ENCODE measurements at regions not wholly inside any gene's neighbourhood (a gene's known extent, or its start where the extent isn't known, plus 50 kb on each side); places are given as distances from the start of the nearest gene placed in this dataset.

DNA sequence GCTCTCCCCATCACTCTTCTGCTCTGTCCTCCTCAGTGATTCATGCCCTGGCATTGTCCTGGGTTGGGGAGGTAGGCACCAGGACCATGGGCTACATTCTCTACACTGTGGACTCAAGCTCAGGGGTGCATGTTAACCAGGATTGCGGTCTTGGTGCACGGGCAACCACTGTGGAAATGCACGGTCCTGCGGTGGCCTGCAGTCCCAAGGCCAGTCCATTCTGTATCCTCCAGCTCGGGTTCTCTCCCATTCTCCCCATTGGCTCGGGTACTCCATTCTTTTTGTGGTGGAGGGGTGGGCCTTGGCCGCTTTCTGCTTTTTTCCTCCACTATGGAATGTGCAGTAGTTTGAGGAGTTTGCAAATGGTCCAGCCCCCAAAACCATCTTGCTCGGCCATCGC lies 215.0 kb upstream of the MYT1L start:
- Histone ChIP-seq H3K4me3 (no peak overlapping the region), H3K36me3 (ENCODE audit: low read depth) (no peaks in the 10 kb centered on the region), H3K4me1 (ENCODE audit: low read depth) (no peaks in the 10 kb centered on the region), H3K9me3 (peaks cover 19% of the 10 kb centered on the region)
- ATAC-seq (no peak), DNase-seq (no peak)
- TF ChIP-seq, protein P1, sequence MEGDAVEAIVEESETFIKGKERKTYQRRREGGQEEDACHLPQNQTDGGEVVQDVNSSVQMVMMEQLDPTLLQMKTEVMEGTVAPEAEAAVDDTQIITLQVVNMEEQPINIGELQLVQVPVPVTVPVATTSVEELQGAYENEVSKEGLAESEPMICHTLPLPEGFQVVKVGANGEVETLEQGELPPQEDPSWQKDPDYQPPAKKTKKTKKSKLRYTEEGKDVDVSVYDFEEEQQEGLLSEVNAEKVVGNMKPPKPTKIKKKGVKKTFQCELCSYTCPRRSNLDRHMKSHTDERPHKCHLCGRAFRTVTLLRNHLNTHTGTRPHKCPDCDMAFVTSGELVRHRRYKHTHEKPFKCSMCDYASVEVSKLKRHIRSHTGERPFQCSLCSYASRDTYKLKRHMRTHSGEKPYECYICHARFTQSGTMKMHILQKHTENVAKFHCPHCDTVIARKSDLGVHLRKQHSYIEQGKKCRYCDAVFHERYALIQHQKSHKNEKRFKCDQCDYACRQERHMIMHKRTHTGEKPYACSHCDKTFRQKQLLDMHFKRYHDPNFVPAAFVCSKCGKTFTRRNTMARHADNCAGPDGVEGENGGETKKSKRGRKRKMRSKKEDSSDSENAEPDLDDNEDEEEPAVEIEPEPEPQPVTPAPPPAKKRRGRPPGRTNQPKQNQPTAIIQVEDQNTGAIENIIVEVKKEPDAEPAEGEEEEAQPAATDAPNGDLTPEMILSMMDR (IDR thresholded peaks at IDR 0.05), result no peak
- intact Hi-C loops (cut with DNase I, micrococcal nuclease), result no loop called here

DNA sequence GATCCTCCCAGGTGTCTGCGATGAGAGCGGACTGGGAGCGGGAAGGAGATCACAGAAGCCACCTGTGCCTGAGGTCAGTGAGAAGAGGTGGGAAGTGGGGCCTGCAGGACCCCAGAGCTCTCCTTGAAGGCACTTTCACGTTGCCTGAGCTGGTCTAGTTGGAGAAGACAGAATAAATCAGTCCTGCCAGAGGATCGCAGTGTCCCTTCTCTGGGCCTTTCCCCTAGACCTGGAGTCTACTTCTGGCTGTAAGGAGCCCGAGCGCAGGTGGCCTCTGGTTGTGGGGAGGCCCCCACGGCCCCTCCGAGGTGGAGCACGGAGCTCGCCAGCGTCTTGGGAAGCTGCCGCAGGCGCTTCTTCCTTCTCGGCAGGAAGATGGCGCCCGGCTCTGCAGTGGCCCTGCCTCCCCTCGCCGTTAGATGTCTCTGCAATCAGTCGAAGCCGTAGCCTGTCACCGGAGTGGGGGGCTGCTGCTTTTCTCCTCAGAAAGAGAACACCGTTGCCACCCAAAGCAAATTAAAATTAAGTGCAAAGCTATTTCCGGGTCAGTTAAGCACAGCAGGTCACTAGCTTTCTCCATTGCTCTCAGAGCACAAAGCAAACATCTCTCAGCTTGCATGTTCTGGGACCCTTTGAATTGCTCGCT lies 212.0 kb upstream of the MYT1L start:
- TF ChIP-seq, protein P1 (IDR thresholded peaks at IDR 0.05), result no peak
- H3K4me3 ChIP-seq, result no peak overlapping the region

DNA sequence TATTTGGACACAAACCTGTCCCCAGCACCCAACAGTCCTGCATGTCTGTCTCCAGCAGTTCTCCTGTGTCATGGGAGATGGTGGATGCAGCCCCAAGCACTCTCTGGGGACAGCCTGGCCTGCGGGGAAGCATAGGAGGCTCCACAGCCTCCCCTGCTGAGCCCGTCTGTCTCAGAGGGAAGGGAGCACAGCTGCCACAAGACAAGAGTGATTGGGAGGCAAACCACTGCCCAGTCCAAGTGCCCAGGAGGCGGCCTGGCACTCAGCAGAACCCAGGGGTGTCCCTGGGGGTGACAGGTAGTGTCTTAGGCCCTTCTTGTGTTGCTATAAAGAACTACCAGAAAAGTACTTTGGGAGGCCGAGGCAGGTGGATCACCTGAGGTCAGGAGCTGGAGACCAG lies 211.2 kb upstream of the MYT1L start:
- no peak for DNase-seq
- H3K4me3 ChIP-seq, result no peak overlapping the region
- no peaks in the 10 kb centered on the region for H3K36me3 ChIP-seq (ENCODE audit: low read depth)
- peaks cover 27% of the 10 kb centered on the region for H3K9me3 ChIP-seq
- no peaks in the 10 kb centered on the region for H3K4me1 ChIP-seq (ENCODE audit: low read depth)
- no peak for ATAC-seq
- intact Hi-C loops (cut with DNase I, micrococcal nuclease), result no loop called here
- TF ChIP-seq, protein P1 (IDR thresholded peaks at IDR 0.05), result no peak

More for the DNA sequence above, 212.0 kb upstream of the MYT1L start:
- DNase-seq, result no peak
- H3K9me3 ChIP-seq, result peaks cover 26% of the 10 kb centered on the region
- H3K36me3 ChIP-seq (ENCODE audit: low read depth), result no peaks in the 10 kb centered on the region
- H3K4me1 ChIP-seq (ENCODE audit: low read depth), result no peaks in the 10 kb centered on the region
- no peak for ATAC-seq
- intact Hi-C loops (cut with DNase I, micrococcal nuclease), result no loop called here

DNA sequence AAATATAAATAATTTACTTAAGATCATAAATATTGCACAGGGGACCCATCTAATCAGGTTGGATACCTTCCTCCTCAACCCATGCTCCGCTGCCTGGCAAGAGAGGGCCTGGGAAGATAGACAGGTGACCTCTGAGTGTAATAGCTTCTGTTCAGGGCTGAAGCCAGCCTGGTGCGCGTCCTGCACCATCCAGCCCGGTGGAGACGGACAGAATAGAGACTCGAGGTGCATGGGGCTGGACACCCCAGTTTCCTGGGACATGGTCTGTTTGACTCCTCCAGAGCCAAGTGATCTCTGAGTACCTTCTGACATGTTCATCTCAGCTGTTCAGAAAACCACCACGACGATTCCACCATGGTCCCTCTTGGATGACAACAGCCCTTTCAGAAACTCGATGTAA lies 209.3 kb upstream of the MYT1L start:
- intact Hi-C loops (cut with DNase I, micrococcal nuclease), result no loop called here
- no peaks in the 10 kb centered on the region for H3K4me1 ChIP-seq (ENCODE audit: low read depth)
- H3K36me3 ChIP-seq (ENCODE audit: low read depth), result no peaks in the 10 kb centered on the region
- no peak for ATAC-seq
- no peak overlapping the region for H3K4me3 ChIP-seq
- no peak for DNase-seq
- peaks cover 24% of the 10 kb centered on the region for H3K9me3 ChIP-seq
- TF ChIP-seq, protein P1 (IDR thresholded peaks at IDR 0.05), result no peak

DNA sequence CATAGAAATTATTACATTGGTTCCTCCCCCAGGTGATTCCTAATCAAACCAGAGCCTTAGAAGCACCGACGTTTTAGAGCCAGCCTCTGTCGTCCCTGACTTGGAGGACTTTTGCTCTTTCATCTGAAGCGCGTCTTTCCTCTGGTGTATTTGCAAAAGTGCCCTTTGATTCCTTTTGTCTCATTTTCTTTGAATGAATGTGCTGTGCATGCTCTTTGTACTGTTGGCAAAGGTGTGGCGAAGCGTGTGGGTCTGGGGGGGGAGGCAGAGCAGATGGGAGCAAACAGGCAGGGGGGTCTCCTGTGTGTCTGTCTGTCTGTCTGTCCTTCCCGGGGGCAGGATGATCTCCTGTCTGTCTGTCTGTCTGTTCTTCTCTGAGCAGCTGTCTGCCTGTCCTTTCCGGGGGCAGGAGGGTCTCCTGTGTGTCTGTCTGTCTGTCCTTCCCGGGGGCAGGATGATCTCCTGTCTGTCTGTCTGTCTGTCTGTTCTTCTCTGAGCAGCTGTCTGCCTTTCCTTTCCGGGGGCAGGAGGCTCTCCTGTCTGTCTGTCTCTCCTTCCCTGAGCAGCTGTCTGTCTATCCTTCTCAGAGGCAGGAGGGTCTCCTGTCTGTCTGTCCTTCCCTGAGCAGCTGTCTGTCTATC lies 205.5 kb upstream of the MYT1L start:
- intact Hi-C loops (cut with DNase I, micrococcal nuclease), result no loop called here
- no peak for DNase-seq
- ATAC-seq, result no peak

More for the DNA sequence above, 205.5 kb upstream of the MYT1L start:
- Histone ChIP-seq H3K4me3 (no peak overlapping the region), H3K4me1 (ENCODE audit: low read depth) (no peaks in the 10 kb centered on the region), H3K9me3 (peaks cover 21% of the 10 kb centered on the region), H3K36me3 (ENCODE audit: low read depth) (no peaks in the 10 kb centered on the region)
- TF ChIP-seq, protein P1 (IDR thresholded peaks at IDR 0.05), result no peak

Measured in mucosa of descending colon (tissue), 3 donors.